ENCODE measurements at regions not wholly inside any gene's neighbourhood (a gene's known extent, or its start where the extent isn't known, plus 50 kb on each side); places are given as distances from the start of the nearest gene placed in this dataset.

DNA sequence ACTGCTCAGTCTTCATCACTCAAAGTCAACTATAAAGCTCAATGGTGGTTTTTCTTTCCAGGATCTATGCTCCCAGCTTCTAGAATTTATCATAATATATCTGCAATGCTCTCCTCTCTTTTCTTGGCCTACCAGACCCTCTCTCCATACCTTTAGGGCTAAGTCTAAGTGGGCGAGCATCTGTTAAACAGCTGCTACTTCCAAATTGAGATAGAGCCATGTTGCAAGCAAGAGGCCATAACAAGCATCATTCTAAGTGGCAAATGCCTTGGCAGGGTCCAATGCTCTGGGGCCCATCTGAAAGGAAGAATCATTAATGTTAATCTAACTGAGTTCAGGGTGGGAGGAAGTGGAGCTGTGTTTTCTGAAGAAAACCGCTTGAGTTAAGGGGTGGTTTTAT is 324.0 kb downstream of the TLR4 start:
- Histone ChIP-seq H3K36me3 (ENCODE audit: control insufficient read depth, insufficient read depth, low read length) (no peaks in the 10 kb centered on the region), H3K4me1 (ENCODE audit: control insufficient read depth, insufficient read depth, low read length) (no peaks in the 10 kb centered on the region), H3K9me3 (ENCODE audit: control insufficient read depth, insufficient read depth, low read depth, low read length) (no peaks in the 10 kb centered on the region), H3K27ac (ENCODE audit: low read length) (no peak overlapping the region), H3K4me3 (ENCODE audit: low read depth in 2 of 2, low read length in 2 of 2) (no peak overlapping the region), H3K27me3 (ENCODE audit: control insufficient read depth, insufficient read depth, low read length) (no peaks in the 10 kb centered on the region)
- in situ Hi-C loops (cut with HindIII; ENCODE audit: low pct_unique_long_range_greater_than_20kb, low sequenced_read_pairs): no loop called here
- CTCF ChIA-PET: no interaction called here
- POLR2A ChIA-PET: no interaction called here
- TF ChIP-seq POLR2AphosphoS5 (IDR thresholded peaks at IDR 0.05; ENCODE audit: low read depth, low read length): no peak
- no peak for TF ChIP-seq REST (IDR thresholded peaks at IDR 0.05; ENCODE audit: insufficient read depth in 1 of 2, low read depth in 2 of 2, low read length in 1 of 2)
- TF ChIP-seq TCF7L2 (IDR thresholded peaks at IDR 0.05; ENCODE audit: low read depth, low read length): no peak
- no peak for TF ChIP-seq SIN3A (IDR thresholded peaks at IDR 0.05; ENCODE audit: borderline replicate concordance, insufficient read depth, low read depth, low read length)
- TF ChIP-seq, protein P1, sequence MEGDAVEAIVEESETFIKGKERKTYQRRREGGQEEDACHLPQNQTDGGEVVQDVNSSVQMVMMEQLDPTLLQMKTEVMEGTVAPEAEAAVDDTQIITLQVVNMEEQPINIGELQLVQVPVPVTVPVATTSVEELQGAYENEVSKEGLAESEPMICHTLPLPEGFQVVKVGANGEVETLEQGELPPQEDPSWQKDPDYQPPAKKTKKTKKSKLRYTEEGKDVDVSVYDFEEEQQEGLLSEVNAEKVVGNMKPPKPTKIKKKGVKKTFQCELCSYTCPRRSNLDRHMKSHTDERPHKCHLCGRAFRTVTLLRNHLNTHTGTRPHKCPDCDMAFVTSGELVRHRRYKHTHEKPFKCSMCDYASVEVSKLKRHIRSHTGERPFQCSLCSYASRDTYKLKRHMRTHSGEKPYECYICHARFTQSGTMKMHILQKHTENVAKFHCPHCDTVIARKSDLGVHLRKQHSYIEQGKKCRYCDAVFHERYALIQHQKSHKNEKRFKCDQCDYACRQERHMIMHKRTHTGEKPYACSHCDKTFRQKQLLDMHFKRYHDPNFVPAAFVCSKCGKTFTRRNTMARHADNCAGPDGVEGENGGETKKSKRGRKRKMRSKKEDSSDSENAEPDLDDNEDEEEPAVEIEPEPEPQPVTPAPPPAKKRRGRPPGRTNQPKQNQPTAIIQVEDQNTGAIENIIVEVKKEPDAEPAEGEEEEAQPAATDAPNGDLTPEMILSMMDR (IDR thresholded peaks at IDR 0.05): no peak
- intact Hi-C loops (cut with micrococcal nuclease; ENCODE audit: unreplicated experiment): no loop called here
- no TSS peak for BruUV-seq (replicated peaks)
- ATAC-seq: no peak
- DNase-seq (ENCODE audit: low read depth, low spot score): no peak

- TF ChIP-seq REST (IDR thresholded peaks at IDR 0.05; ENCODE audit: insufficient read depth in 1 of 2, low read depth in 2 of 2, low read length in 1 of 2): no peak
- TF ChIP-seq, protein P1 (IDR thresholded peaks at IDR 0.05): no peak
- Histone ChIP-seq H3K4me1 (ENCODE audit: control insufficient read depth, insufficient read depth, low read length) (no peaks in the 10 kb centered on the region), H3K36me3 (ENCODE audit: control insufficient read depth, insufficient read depth, low read length) (no peaks in the 10 kb centered on the region), H3K27me3 (ENCODE audit: control insufficient read depth, insufficient read depth, low read length) (no peaks in the 10 kb centered on the region), H3K27ac (ENCODE audit: low read length) (no peak overlapping the region), H3K9me3 (ENCODE audit: control insufficient read depth, insufficient read depth, low read depth, low read length) (no peaks in the 10 kb centered on the region), H3K4me3 (ENCODE audit: low read depth in 2 of 2, low read length in 2 of 2) (no peak overlapping the region)
- in situ Hi-C loops (cut with HindIII; ENCODE audit: low pct_unique_long_range_greater_than_20kb, low sequenced_read_pairs): no loop called here
- DNase-seq (ENCODE audit: low read depth, low spot score): no peak
- ChIA-PET POLR2A (no interaction called here), CTCF (no interaction called here)
- ATAC-seq: no peak
- intact Hi-C loops (cut with micrococcal nuclease; ENCODE audit: unreplicated experiment): no loop called here
- BruUV-seq (replicated peaks): no TSS peak
These were observed 325.2 kb downstream of the TLR4 start for GRCh38 chr9:118029425-118029824.

Data from Panc1 (cell line).